ENCODE measurements at regions not wholly inside any gene's neighbourhood (a gene's known extent, or its start where the extent isn't known, plus 50 kb on each side); places are given as distances from the start of the nearest gene placed in this dataset.
"Not testable (repeated sequence)": the region's sequence is repeated elsewhere in the genome, so short reads cannot be mapped to it uniquely, and the experiment has no call there.

DNA sequence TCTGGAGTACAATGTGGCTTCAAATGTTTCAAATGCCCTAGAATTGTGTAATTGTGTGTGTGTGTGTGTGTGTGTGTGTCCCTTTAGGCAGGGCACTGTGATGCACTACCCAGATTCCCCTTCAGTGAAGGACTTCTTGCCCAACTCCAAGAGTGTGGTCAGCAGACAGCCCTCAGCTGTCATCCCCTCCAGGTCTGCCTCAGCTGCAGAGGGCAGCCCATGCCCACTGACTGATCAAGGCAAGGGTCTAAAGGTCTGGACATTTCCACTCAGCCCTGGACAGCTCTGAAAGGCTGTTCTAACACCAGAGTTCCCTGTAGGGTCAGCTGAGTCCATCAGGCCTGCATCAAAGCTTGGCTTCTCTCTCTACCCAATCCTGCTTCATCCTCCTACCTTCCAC is 83.9 kb upstream of the USP9X start:
- DNase-seq (ENCODE audit: low read depth in 4 of 6, low spot score in 6 of 6) = no peak
- Histone ChIP-seq H3K4me3 (ENCODE audit: low read depth, low read length) (no peak overlapping the region), H3K36me3 (ENCODE audit: control insufficient read depth, insufficient read depth, low read length) (no peaks in the 10 kb centered on the region), H3K9me3 (ENCODE audit: control insufficient read depth, insufficient read depth, low read length) (no peaks in the 10 kb centered on the region), H3K27ac (ENCODE audit: low read depth, low read length) (no peak overlapping the region), H3K27me3 (ENCODE audit: control insufficient read depth, insufficient read depth, low read length) (peaks cover 7% of the 10 kb centered on the region), H3K4me1 (ENCODE audit: control insufficient read depth, insufficient read depth, low read length) (no peaks in the 10 kb centered on the region)

GRCh38 chrX:41002026-41002425 is 83.2 kb upstream of the USP9X start:
- Histone ChIP-seq H3K9me3 (ENCODE audit: control insufficient read depth, insufficient read depth, low read length) (no peaks in the 10 kb centered on the region), H3K27ac (ENCODE audit: low read depth, low read length) (no peak overlapping the region), H3K4me3 (ENCODE audit: low read depth, low read length) (no peak overlapping the region), H3K36me3 (ENCODE audit: control insufficient read depth, insufficient read depth, low read length) (no peaks in the 10 kb centered on the region), H3K4me1 (ENCODE audit: control insufficient read depth, insufficient read depth, low read length) (no peaks in the 10 kb centered on the region), H3K27me3 (ENCODE audit: control insufficient read depth, insufficient read depth, low read length) (peaks cover 10% of the 10 kb centered on the region)
- DNase-seq (ENCODE audit: low read depth in 4 of 6, low spot score in 6 of 6) = no peak
- 64% methylated on average over 6 of the region's 6 CpGs for WGBS (ENCODE audit: insufficient coverage)

DNA sequence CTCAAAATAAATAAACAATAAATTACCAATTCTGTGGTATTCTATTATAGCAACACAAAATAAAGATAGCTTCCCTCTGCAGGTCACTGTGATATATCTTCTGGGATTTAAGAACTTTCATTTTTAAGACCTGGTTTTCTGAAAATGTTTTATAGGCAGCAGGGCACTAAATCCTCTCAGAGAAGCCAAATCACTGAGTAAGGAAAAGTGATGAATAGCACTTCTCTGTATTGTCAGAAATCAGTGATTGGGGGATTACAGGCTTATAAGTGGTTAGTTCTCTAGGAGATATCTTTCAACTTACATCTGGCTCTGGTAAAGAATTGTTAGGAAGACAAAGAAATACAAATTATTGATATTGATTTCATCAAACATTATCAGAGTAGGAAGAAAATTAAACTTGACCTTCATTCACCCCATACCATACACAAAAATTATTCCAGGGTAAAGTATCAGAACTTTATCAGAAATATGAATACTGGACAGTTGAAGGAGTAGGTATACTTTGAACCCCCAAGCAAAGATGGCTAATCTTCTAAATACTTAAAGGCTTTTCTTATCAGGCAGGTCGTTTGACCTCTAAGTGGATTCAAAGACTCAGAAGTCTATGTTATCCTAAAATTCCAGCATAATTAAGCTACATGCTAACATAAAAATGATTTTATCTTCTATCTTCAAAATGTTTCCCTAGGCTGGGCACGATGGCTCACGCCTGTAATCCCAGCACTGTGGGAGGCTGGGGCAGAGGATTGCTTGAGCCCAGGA is 81.6 kb upstream of the USP9X start:
- Histone ChIP-seq H3K4me1 (ENCODE audit: control insufficient read depth, insufficient read depth, low read length) (no peaks in the 10 kb centered on the region), H3K4me3 (ENCODE audit: low read depth, low read length) (no peak overlapping the region), H3K36me3 (ENCODE audit: control insufficient read depth, insufficient read depth, low read length) (no peaks in the 10 kb centered on the region), H3K27me3 (ENCODE audit: control insufficient read depth, insufficient read depth, low read length) (peaks cover 19% of the 10 kb centered on the region), H3K27ac (ENCODE audit: low read depth, low read length) (no peak overlapping the region), H3K9me3 (ENCODE audit: control insufficient read depth, insufficient read depth, low read length) (no peaks in the 10 kb centered on the region)
- no CpG with 5 or more reads among the region's 3 CpGs for WGBS (ENCODE audit: insufficient coverage)
- no peak for DNase-seq (ENCODE audit: low read depth in 4 of 6, low spot score in 6 of 6)

DNA sequence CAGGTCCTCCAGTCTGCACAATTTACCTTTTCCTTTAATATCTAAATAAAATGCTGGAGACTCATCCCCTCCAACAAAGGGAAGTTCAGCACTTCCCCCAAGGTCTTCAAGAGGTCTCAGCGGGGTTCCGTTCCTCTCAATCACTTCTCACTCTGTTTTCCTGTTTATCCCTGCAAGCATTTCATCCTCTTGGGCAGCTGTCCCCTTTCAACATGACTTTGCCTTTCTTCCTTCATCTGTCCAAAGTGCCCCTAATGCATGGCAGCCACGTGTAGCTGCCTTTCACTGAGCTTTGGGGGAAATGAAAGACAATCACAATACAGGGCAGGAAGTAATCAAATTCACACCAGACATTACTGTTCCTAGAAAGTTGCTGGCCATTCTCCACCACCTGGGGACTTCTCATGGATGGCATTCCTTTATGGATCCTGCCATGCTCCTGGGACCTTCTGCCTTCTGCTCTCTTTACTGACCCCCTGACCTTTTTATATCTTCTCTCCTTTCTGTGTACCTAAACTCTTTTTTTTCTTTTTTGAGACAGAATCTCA is 79.7 kb upstream of the USP9X start:
- Histone ChIP-seq H3K4me3 (ENCODE audit: low read depth, low read length) (no peak overlapping the region), H3K27ac (ENCODE audit: low read depth, low read length) (no peak overlapping the region), H3K9me3 (ENCODE audit: control insufficient read depth, insufficient read depth, low read length) (no peaks in the 10 kb centered on the region), H3K36me3 (ENCODE audit: control insufficient read depth, insufficient read depth, low read length) (no peaks in the 10 kb centered on the region), H3K27me3 (ENCODE audit: control insufficient read depth, insufficient read depth, low read length) (peaks cover 22% of the 10 kb centered on the region), H3K4me1 (ENCODE audit: control insufficient read depth, insufficient read depth, low read length) (peaks cover 4% of the 10 kb centered on the region)
- WGBS (ENCODE audit: insufficient coverage) = 22% methylated on average over 3 of the region's 3 CpGs
- no peak for DNase-seq (ENCODE audit: low read depth in 4 of 6, low spot score in 6 of 6)

- peak overlapping the region; percentile 5 for H3K4me3 ChIP-seq (ENCODE audit: low read depth, low read length)
- no peaks in the 10 kb centered on the region for H3K9me3 ChIP-seq (ENCODE audit: control insufficient read depth, insufficient read depth, low read length)
- WGBS (ENCODE audit: insufficient coverage) = 26% methylated on average over 23 of the region's 28 CpGs
- peak in 5 of 6 donors; percentile 39 to 87 (median 54) for DNase-seq (ENCODE audit: low read depth in 4 of 6, low spot score in 6 of 6)
- H3K27ac ChIP-seq (ENCODE audit: low read depth, low read length) = peak overlapping the region; percentile 83
- peaks cover 4% of the 10 kb centered on the region for H3K4me1 ChIP-seq (ENCODE audit: control insufficient read depth, insufficient read depth, low read length)
- peaks cover 20% of the 10 kb centered on the region for H3K27me3 ChIP-seq (ENCODE audit: control insufficient read depth, insufficient read depth, low read length)
- H3K36me3 ChIP-seq (ENCODE audit: control insufficient read depth, insufficient read depth, low read length) = no peaks in the 10 kb centered on the region
Measured at GRCh38 chrX:41009850-41010846, 75.1 kb upstream of the USP9X start.

GRCh38 chrX:41014776-41015360 is 70.4 kb upstream of the USP9X start:
- Histone ChIP-seq H3K4me3 (ENCODE audit: low read depth, low read length) (no peak overlapping the region), H3K9me3 (ENCODE audit: control insufficient read depth, insufficient read depth, low read length) (no peaks in the 10 kb centered on the region), H3K27ac (ENCODE audit: low read depth, low read length) (no peak overlapping the region), H3K4me1 (ENCODE audit: control insufficient read depth, insufficient read depth, low read length) (peaks cover 4% of the 10 kb centered on the region), H3K27me3 (ENCODE audit: control insufficient read depth, insufficient read depth, low read length) (peaks cover 18% of the 10 kb centered on the region), H3K36me3 (ENCODE audit: control insufficient read depth, insufficient read depth, low read length) (no peaks in the 10 kb centered on the region)
- DNase-seq (ENCODE audit: low read depth in 4 of 6, low spot score in 6 of 6) = no peak
- 72% methylated on average over 2 of the region's 5 CpGs for WGBS (ENCODE audit: insufficient coverage)

DNA sequence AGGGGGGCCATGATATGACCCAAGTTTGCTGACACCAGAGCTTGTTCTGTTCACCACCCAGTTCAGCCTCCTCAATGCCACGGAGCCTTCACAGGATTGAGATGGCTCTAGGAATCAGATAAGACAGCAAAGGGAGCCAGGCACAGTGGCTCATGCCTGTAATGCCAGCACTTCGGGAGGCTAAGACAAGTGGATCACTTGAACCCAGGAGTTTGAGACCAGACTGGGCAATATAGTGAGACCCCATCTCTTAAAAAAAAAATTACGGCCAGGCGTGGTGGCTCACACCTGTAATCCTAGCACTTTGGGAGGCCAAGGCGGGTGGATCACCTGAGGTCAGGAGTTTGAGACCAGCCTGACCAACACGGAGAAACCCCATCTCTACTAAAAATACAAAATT is 67.5 kb upstream of the USP9X start:
- H3K9me3 ChIP-seq (ENCODE audit: control insufficient read depth, insufficient read depth, low read length); H3K27ac ChIP-seq (ENCODE audit: low read depth, low read length); DNase-seq (ENCODE audit: low read depth in 4 of 6, low spot score in 6 of 6); H3K4me1 ChIP-seq (ENCODE audit: control insufficient read depth, insufficient read depth, low read length); H3K36me3 ChIP-seq (ENCODE audit: control insufficient read depth, insufficient read depth, low read length); H3K4me3 ChIP-seq (ENCODE audit: low read depth, low read length): not testable (repeated sequence)
- 86% methylated on average over 5 of the region's 6 CpGs for WGBS (ENCODE audit: insufficient coverage)
- peaks cover 18% of the 10 kb centered on the region for H3K27me3 ChIP-seq (ENCODE audit: control insufficient read depth, insufficient read depth, low read length)

DNA sequence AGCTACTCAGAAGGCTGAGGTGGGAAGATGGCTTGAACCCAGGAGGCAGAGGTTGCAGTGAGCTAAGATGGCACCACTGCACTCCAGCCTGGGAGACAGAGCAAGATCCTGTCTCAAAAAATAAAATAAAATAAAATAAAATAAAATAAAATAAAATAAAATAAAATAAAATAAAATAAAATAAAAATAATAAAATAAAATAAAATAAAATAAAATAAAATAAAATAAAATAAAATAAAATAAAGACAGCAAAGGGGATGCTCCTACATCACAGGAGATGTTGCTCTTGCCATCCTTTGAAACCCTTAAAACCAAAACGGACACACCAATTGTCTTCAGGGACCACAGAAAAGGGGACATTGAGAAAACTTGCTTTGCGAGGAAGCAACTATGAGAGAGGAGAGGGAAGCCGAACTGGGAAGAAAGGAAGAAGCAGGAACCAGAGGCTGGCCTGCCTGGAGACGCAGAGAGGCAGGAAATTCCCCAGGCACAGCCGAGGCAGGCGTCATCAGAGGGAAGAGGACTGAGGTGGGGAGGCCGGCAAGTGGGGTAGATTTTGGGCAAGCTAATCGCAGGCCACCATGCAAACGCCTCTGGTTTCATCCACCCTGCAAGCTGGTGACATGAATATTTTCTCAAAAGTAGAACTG is 66.7 kb upstream of the USP9X start:
- H3K4me1 ChIP-seq (ENCODE audit: control insufficient read depth, insufficient read depth, low read length); DNase-seq (ENCODE audit: low read depth in 4 of 6, low spot score in 6 of 6); H3K9me3 ChIP-seq (ENCODE audit: control insufficient read depth, insufficient read depth, low read length); H3K27ac ChIP-seq (ENCODE audit: low read depth, low read length); H3K4me3 ChIP-seq (ENCODE audit: low read depth, low read length); H3K36me3 ChIP-seq (ENCODE audit: control insufficient read depth, insufficient read depth, low read length): not testable (repeated sequence)
- 51% methylated on average over 7 of the region's 9 CpGs for WGBS (ENCODE audit: insufficient coverage)
- H3K27me3 ChIP-seq (ENCODE audit: control insufficient read depth, insufficient read depth, low read length) = peaks cover 22% of the 10 kb centered on the region

GRCh38 chrX:41019041-41019392 is 66.2 kb upstream of the USP9X start:
- H3K27ac ChIP-seq (ENCODE audit: low read depth, low read length) = no peak overlapping the region
- no peaks in the 10 kb centered on the region for H3K36me3 ChIP-seq (ENCODE audit: control insufficient read depth, insufficient read depth, low read length)
- H3K9me3 ChIP-seq (ENCODE audit: control insufficient read depth, insufficient read depth, low read length) = no peaks in the 10 kb centered on the region
- peaks cover 24% of the 10 kb centered on the region for H3K27me3 ChIP-seq (ENCODE audit: control insufficient read depth, insufficient read depth, low read length)
- H3K4me1 ChIP-seq (ENCODE audit: control insufficient read depth, insufficient read depth, low read length) = no peaks in the 10 kb centered on the region
- H3K4me3 ChIP-seq (ENCODE audit: low read depth, low read length) = no peak overlapping the region
- no CpG with 5 or more reads among the region's 5 CpGs for WGBS (ENCODE audit: insufficient coverage)
- no peak for DNase-seq (ENCODE audit: low read depth in 4 of 6, low spot score in 6 of 6)

All from spinal cord (tissue), 9 donors.